ENCODE measurements at regions not wholly inside any gene's neighbourhood (a gene's known extent, or its start where the extent isn't known, plus 50 kb on each side); places are given as distances from the start of the nearest gene placed in this dataset.

DNA sequence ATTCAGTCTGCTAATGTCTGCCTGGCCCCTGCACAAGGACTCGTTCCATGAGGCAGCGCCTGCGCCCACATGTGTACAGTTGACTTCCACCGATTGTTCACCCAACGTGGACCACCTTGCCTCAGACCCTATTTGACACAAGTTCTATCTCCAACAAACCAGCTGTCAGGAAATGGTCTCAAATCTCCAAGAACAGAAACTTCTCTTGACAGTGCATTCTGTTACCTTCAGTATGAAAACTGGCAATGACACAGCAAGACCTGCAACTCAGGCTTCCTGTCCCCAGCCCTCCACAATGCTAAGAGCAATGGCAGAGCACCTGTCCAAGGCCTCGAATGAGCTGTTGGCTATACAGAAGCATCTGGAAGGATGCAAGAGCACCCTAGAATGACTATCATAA lies 102.3 kb upstream of the CLDN14 start:
- Mint-ChIP-seq H3K27ac (ENCODE audit: unreplicated experiment) (no peak overlapping the region), H3K4me3 (ENCODE audit: unreplicated experiment) (no peak overlapping the region), H3K36me3 (ENCODE audit: low read depth) (peaks cover 4% of the 10 kb centered on the region), H3K4me1 (ENCODE audit: low read depth) (no peaks in the 10 kb centered on the region), H3K9me3 (ENCODE audit: low read depth) (peaks cover 10% of the 10 kb centered on the region), H3K27me3 (ENCODE audit: low read depth) (peaks cover 27% of the 10 kb centered on the region)
- DNase-seq (ENCODE audit: low spot score): no peak
- TF ChIP-seq, protein P1, sequence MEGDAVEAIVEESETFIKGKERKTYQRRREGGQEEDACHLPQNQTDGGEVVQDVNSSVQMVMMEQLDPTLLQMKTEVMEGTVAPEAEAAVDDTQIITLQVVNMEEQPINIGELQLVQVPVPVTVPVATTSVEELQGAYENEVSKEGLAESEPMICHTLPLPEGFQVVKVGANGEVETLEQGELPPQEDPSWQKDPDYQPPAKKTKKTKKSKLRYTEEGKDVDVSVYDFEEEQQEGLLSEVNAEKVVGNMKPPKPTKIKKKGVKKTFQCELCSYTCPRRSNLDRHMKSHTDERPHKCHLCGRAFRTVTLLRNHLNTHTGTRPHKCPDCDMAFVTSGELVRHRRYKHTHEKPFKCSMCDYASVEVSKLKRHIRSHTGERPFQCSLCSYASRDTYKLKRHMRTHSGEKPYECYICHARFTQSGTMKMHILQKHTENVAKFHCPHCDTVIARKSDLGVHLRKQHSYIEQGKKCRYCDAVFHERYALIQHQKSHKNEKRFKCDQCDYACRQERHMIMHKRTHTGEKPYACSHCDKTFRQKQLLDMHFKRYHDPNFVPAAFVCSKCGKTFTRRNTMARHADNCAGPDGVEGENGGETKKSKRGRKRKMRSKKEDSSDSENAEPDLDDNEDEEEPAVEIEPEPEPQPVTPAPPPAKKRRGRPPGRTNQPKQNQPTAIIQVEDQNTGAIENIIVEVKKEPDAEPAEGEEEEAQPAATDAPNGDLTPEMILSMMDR (IDR thresholded peaks at IDR 0.05): no peak

DNA sequence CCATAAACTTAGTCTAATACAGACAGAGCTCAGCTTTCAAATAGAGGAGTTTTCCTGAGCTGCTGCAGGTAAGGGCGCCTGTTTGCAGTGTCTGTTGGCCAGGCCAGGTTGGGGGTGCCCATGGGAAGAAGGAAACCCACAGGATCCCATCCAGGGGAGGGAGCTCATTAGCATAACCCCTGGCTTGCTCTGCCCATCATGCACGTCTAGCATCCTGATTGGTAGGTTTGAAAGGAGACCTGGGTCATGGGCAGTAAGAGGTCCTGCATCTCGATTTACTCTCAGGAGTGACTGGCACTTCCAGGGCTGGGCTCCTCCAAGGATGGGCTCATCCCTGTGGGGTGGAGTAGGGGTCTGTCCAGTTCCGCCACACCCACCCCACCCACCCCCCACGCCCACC lies 103.7 kb upstream of the CLDN14 start:
- TF ChIP-seq, protein P1 (IDR thresholded peaks at IDR 0.05): no peak
- Mint-ChIP-seq H3K36me3 (ENCODE audit: low read depth) (peaks cover 4% of the 10 kb centered on the region), H3K4me3 (ENCODE audit: unreplicated experiment) (no peak overlapping the region), H3K4me1 (ENCODE audit: low read depth) (no peaks in the 10 kb centered on the region), H3K9me3 (ENCODE audit: low read depth) (peaks cover 10% of the 10 kb centered on the region), H3K27me3 (ENCODE audit: low read depth) (peaks cover 27% of the 10 kb centered on the region), H3K27ac (ENCODE audit: unreplicated experiment) (no peak overlapping the region)
- no peak for DNase-seq (ENCODE audit: low spot score)

DNA sequence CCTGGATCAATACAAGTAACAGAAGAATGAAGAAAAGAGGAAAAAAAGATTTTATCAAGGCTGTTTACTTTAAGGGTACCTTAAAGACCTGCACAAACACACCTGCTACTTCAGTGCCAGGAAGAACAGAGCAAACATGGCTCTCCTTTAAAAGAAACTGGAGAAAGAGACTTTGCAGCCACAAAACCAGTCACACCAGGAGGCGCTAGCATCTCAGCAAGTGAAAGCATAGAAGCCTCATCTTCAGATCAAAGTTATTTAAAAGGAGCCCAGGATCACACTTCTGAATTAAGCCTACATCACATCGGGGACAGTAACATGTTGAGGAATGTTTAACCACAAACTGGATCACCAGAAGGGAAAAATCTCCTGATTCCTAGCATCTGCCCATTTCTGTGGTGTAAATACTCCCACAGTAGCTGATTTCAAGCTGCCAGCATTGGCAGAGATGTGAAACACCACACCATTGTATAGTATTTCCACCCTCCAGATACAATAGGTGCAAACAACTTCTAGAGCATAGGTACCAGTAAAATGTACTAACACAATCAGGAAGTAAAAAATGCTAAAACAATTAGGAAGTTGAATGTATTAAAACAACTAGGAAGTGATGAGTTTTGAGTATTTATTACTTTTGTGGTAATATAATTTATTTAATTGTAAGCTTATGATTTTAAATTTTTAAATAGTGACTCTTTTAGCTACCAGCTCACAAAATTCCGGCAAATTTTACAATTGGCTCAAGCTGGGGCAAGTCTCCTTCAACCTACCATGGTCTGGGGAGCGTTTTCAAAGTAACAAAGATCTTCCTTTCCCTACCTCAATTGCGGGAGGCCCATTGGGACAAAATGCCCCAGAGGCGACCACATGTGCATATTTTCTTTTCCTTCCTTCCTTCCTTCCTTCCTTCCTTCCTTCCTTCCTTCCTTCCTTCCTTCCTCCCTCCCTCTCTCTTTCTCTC lies 105.3 kb upstream of the CLDN14 start:
- H3K27ac Mint-ChIP-seq (ENCODE audit: unreplicated experiment): no peak overlapping the region
- no peak overlapping the region for H3K4me3 Mint-ChIP-seq (ENCODE audit: unreplicated experiment)
- TF ChIP-seq, protein P1 (IDR thresholded peaks at IDR 0.05): peak; percentile 21
- H3K4me1 Mint-ChIP-seq (ENCODE audit: low read depth): no peaks in the 10 kb centered on the region
- H3K36me3 Mint-ChIP-seq (ENCODE audit: low read depth): peaks cover 4% of the 10 kb centered on the region
- DNase-seq (ENCODE audit: low spot score): no peak
- peaks cover 10% of the 10 kb centered on the region for H3K9me3 Mint-ChIP-seq (ENCODE audit: low read depth)
- H3K27me3 Mint-ChIP-seq (ENCODE audit: low read depth): peaks cover 27% of the 10 kb centered on the region

DNA sequence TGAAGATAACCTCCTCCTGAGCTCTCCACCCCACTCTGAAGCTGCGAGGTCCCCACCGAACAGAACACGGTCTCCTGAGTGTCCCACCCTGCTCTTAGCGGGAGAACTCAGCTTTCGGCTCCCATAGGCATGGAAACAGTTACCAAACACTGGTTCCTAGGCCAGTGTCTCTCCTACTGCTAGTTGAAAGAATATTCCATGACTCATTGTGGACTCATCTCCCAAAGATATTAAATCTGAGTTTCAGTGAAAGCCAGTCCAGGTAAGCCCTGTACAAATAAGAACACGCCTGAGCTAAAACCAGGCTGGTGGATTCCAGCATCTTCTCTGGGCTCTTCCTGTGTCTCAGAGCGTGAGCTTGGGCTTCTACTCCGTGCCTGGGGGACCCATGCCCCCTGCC lies 107.5 kb upstream of the CLDN14 start:
- Mint-ChIP-seq H3K27ac (ENCODE audit: unreplicated experiment) (no peak overlapping the region), H3K4me1 (ENCODE audit: low read depth) (no peaks in the 10 kb centered on the region), H3K9me3 (ENCODE audit: low read depth) (peaks cover 10% of the 10 kb centered on the region), H3K36me3 (ENCODE audit: low read depth) (peaks cover 4% of the 10 kb centered on the region), H3K27me3 (ENCODE audit: low read depth) (peaks cover 13% of the 10 kb centered on the region), H3K4me3 (ENCODE audit: unreplicated experiment) (no peak overlapping the region)
- DNase-seq (ENCODE audit: low spot score): no peak
- TF ChIP-seq, protein P1 (IDR thresholded peaks at IDR 0.05): no peak

DNA sequence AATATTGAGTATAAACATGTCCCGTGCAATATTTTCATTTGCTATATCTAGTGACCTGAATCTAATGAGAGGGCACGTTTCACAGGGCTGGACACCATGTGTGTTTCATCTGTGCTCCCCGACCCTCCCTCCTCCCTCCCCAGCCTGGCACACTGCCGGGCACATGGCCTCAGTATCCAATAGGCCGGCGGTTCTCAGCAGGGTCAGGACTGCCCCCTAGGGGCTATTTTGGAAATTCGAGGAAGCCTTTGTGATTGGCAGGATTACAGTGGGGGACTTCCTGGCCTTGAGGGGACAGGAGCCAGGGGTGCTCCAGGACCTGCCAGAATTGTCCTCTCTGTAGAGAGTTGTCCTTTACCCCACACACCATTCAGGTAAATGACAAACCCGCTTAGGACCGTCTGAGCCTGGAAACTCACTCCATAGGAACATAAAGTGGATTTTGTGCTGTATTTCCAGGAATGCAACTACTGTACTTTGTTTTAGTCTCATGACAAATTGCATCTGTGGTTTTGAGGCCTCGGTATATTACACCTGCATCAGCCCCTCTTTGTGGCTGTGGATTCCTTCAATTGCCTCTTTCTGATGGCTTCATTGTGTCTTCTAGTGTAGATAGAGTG lies 109.5 kb upstream of the SIM2 start:
- Mint-ChIP-seq H3K27ac (ENCODE audit: unreplicated experiment) (no peak overlapping the region), H3K27me3 (ENCODE audit: low read depth) (peaks cover 18% of the 10 kb centered on the region), H3K4me3 (ENCODE audit: unreplicated experiment) (no peak overlapping the region)

More for the DNA sequence above, 109.5 kb upstream of the SIM2 start:
- H3K36me3 Mint-ChIP-seq (ENCODE audit: low read depth): peaks cover 6% of the 10 kb centered on the region
- TF ChIP-seq, protein P1 (IDR thresholded peaks at IDR 0.05): peak; percentile 77
- peaks cover 7% of the 10 kb centered on the region for H3K9me3 Mint-ChIP-seq (ENCODE audit: low read depth)
- H3K4me1 Mint-ChIP-seq (ENCODE audit: low read depth): no peaks in the 10 kb centered on the region
- DNase-seq (ENCODE audit: low spot score): no peak

Measured in chondrocyte (in vitro differentiated cells).